Middle frontal gyrus (tissue), 1 donor: ENCODE measurements at regions not wholly inside any gene's neighbourhood (a gene's known extent, or its start where the extent isn't known, plus 50 kb on each side); places are given as distances from the start of the nearest gene placed in this dataset.
A peak's percentile ranks its signal among the peaks of the same experiment; 100 is the strongest.
"Not testable (repeated sequence)": the region's sequence is repeated elsewhere in the genome, so short reads cannot be mapped to it uniquely, and the experiment has no call there.

Experiments used
- DNase-seq: peaks from one replicate; pipeline ENCODE4 v3.0.0-alpha.2; 2015; ENCODE audit warnings: low spot score; ENCODE audit errors: extremely low spot score

- no peak for DNase-seq
These were observed 271.1 kb upstream of the CDH19 start for GRCh38 chr18:66874812-66875474.

GRCh38 chr18:66874375-66874774, 270.5 kb upstream of the CDH19 start:
- DNase-seq, result no peak

GRCh38 chr18:66873899-66874298, 270.0 kb upstream of the CDH19 start:
- no peak for DNase-seq

- peak; percentile 24 for DNase-seq
These were observed 268.4 kb upstream of the CDH19 start for GRCh38 chr18:66872277-66872676.

GRCh38 chr18:66867653-66868052, 263.8 kb upstream of the CDH19 start:
- no peak for DNase-seq

- DNase-seq, result not testable (repeated sequence)
These were observed 262.6 kb upstream of the CDH19 start for GRCh38 chr18:66866427-66866940.

GRCh38 chr18:66838340-66838987, 234.6 kb upstream of the CDH19 start:
- no peak for DNase-seq

GRCh38 chr18:66833646-66834045, 229.8 kb upstream of the CDH19 start:
- DNase-seq, result no peak

- no peak for DNase-seq
These were observed 222.3 kb upstream of the CDH19 start for GRCh38 chr18:66826211-66826610.

- DNase-seq, result no peak
These were observed 221.5 kb upstream of the CDH19 start for GRCh38 chr18:66825347-66825746.

- no peak for DNase-seq
These were observed 215.3 kb upstream of the CDH19 start for GRCh38 chr18:66819235-66819634.

GRCh38 chr18:66813138-66813537, 209.2 kb upstream of the CDH19 start:
- no peak for DNase-seq

GRCh38 chr18:66795051-66795450, 191.2 kb upstream of the CDH19 start:
- DNase-seq, result no peak

GRCh38 chr18:66792466-66792865, 188.6 kb upstream of the CDH19 start:
- no peak for DNase-seq

- no peak for DNase-seq
These were observed 176.7 kb upstream of the CDH19 start for GRCh38 chr18:66780609-66781008.

GRCh38 chr18:66778048-66778447, 174.2 kb upstream of the CDH19 start:
- DNase-seq, result no peak

- DNase-seq, result no peak
These were observed 165.5 kb upstream of the CDH19 start for GRCh38 chr18:66769375-66769774.

GRCh38 chr18:66764230-66764629, 160.3 kb upstream of the CDH19 start:
- no peak for DNase-seq

GRCh38 chr18:66761166-66761565, 157.3 kb upstream of the CDH19 start:
- no peak for DNase-seq

GRCh38 chr18:66760559-66760958, 156.7 kb upstream of the CDH19 start:
- DNase-seq, result no peak

GRCh38 chr18:66759050-66759828, 155.3 kb upstream of the CDH19 start:
- no peak for DNase-seq

GRCh38 chr18:66757946-66758345, 154.1 kb upstream of the CDH19 start:
- no peak for DNase-seq
